Glutamatergic neuron (in vitro differentiated cells): ENCODE measurements at regions not wholly inside any gene's neighbourhood (a gene's known extent, or its start where the extent isn't known, plus 50 kb on each side); places are given as distances from the start of the nearest gene placed in this dataset.

ENCODE experiments used
- DNase-seq: peaks from one replicate; pipeline ENCODE4 v3.0.0; 2022
- H3K27ac Mint-ChIP-seq: one replicate; pipeline ENCODE4 v1.8.0; 2020; ENCODE audit warnings: mild to moderate bottlenecking, mixed read lengths, inconsistent platforms; ENCODE audit not compliant: unreplicated experiment
- H3K27me3 Mint-ChIP-seq: one replicate; pipeline ENCODE4 v1.8.0; 2020; ENCODE audit warnings: mild to moderate bottlenecking, moderate library complexity, mixed read lengths, inconsistent platforms; ENCODE audit not compliant: unreplicated experiment
- H3K36me3 Mint-ChIP-seq: one replicate; pipeline ENCODE4 v1.8.0; 2020; ENCODE audit warnings: mild to moderate bottlenecking, mixed read lengths, inconsistent platforms; ENCODE audit not compliant: unreplicated experiment
- H3K4me1 Mint-ChIP-seq: one replicate; pipeline ENCODE4 v1.8.0; 2020; ENCODE audit warnings: mild to moderate bottlenecking, low read depth, mixed read lengths, inconsistent platforms; ENCODE audit not compliant: unreplicated experiment
- H3K4me3 Mint-ChIP-seq: one replicate; pipeline ENCODE4 v1.8.0; 2020; ENCODE audit warnings: mild to moderate bottlenecking, mixed read lengths, inconsistent platforms; ENCODE audit not compliant: unreplicated experiment
- H3K9me3 Mint-ChIP-seq: one replicate; pipeline ENCODE4 v1.8.0; 2020; ENCODE audit warnings: mild to moderate bottlenecking, moderate library complexity, mixed read lengths, inconsistent platforms; ENCODE audit not compliant: unreplicated experiment
- TF ChIP-seq, protein P1 (sequence below): fragments of 200-600 bp; sonication (generic); IDR thresholded peaks from one replicate; pipeline ENCODE4 v1.5.0; 2021; ENCODE audit not compliant: partially characterized antibody, unreplicated experiment

DNA sequence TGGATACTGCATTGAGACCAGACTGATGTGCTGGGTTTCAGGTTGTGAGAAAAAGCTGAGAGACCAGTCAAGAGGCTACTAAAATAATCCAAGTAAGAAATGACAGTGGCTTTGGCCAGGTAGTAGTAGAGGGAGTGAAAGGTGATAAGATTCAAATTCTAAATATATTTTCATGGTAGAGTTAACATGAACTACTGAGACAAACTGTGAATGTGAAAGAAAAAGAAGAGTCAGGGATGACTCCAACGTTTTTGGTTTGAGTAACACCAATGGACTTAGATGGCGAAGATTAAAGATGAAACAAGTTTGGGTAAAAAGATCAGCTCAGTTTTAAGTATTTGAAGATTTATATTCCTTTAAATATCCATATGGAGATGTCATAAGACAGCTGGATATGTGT, 209.4 kb downstream of the ZEB2 start:
- Mint-ChIP-seq H3K4me1 (no peaks in the 10 kb centered on the region), H3K9me3 (no peaks in the 10 kb centered on the region), H3K36me3 (peaks cover 12% of the 10 kb centered on the region), H3K4me3 (no peak overlapping the region), H3K27me3 (no peaks in the 10 kb centered on the region), H3K27ac (no peak overlapping the region)
- DNase-seq = no peak
- TF ChIP-seq, protein P1, sequence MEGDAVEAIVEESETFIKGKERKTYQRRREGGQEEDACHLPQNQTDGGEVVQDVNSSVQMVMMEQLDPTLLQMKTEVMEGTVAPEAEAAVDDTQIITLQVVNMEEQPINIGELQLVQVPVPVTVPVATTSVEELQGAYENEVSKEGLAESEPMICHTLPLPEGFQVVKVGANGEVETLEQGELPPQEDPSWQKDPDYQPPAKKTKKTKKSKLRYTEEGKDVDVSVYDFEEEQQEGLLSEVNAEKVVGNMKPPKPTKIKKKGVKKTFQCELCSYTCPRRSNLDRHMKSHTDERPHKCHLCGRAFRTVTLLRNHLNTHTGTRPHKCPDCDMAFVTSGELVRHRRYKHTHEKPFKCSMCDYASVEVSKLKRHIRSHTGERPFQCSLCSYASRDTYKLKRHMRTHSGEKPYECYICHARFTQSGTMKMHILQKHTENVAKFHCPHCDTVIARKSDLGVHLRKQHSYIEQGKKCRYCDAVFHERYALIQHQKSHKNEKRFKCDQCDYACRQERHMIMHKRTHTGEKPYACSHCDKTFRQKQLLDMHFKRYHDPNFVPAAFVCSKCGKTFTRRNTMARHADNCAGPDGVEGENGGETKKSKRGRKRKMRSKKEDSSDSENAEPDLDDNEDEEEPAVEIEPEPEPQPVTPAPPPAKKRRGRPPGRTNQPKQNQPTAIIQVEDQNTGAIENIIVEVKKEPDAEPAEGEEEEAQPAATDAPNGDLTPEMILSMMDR = no peak

GRCh38 chr2:144307711-144308110, 212.2 kb downstream of the ZEB2 start:
- H3K27me3 Mint-ChIP-seq = no peaks in the 10 kb centered on the region
- no peak for DNase-seq
- H3K27ac Mint-ChIP-seq = no peak overlapping the region
- TF ChIP-seq, protein P1 = no peak
- H3K4me3 Mint-ChIP-seq = no peak overlapping the region
- peaks cover 6% of the 10 kb centered on the region for H3K36me3 Mint-ChIP-seq
- H3K4me1 Mint-ChIP-seq = no peaks in the 10 kb centered on the region
- no peaks in the 10 kb centered on the region for H3K9me3 Mint-ChIP-seq

DNA sequence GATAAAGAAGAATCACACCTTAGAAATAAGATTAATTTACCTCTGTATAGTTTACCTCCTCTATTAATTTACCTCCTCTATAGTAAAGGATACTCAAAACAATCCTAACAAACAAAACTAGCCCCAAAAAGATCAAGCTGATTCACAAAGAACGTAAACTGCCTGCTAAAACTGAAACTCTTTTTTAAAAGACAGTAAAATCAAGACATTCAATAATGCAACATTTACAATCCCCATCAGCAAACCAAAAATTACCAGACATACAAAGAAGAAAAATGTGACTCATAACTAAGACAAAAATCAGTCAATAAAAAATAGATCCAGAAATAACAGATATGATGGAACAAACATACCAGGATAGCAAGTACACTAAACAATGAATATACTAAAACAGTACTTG, 215.7 kb downstream of the ZEB2 start:
- Mint-ChIP-seq H3K27ac (no peak overlapping the region), H3K4me1 (no peaks in the 10 kb centered on the region), H3K27me3 (no peaks in the 10 kb centered on the region), H3K9me3 (no peaks in the 10 kb centered on the region), H3K4me3 (no peak overlapping the region), H3K36me3 (no peaks in the 10 kb centered on the region)
- TF ChIP-seq, protein P1 = no peak
- DNase-seq = no peak

DNA sequence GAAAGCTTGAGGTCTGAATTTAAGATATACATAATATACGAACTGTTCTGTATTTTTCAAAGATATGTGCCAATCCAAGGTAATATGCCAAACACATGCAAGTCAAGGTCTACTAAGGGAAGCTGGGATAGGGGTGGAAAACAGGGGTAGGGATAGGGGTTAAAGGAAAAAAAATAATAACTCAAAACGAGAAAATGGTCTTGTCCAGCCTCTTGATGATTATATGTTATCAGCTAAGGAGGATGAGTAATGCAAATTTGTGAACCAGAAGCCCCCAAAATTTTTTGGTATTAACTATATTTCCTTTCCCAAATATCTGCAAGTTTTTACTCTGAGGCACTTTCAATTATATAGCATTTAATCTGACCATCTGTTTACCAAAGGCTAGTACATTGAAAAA, 219.3 kb downstream of the ZEB2 start:
- Mint-ChIP-seq H3K27ac (no peak overlapping the region), H3K36me3 (no peaks in the 10 kb centered on the region), H3K4me3 (no peak overlapping the region), H3K4me1 (peaks cover 8% of the 10 kb centered on the region), H3K27me3 (peaks cover 1% of the 10 kb centered on the region), H3K9me3 (no peaks in the 10 kb centered on the region)
- no peak for DNase-seq
- TF ChIP-seq, protein P1 = no peak

DNA sequence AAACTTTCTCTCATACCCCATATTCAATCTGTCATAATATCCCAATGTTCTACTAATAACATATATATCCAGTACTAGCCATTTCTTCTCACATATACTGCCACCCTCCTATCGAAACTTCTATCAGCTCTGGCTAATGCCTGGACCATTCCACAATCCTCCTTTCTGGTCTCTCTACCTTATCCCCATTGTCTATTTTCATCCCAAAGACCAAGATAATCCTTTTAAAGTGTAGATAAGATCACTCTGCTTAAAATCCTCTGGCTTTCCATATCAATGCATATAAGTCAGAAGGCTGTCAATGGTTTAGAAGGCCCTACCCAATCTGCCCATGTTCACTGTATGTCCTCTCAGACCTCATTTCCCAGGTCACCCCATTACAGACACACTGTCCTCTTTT, 229.6 kb downstream of the ZEB2 start:
- TF ChIP-seq, protein P1 = no peak
- DNase-seq = no peak

More for the DNA sequence above, 229.6 kb downstream of the ZEB2 start:
- Mint-ChIP-seq H3K4me1 (peaks cover 3% of the 10 kb centered on the region), H3K9me3 (no peaks in the 10 kb centered on the region), H3K36me3 (no peaks in the 10 kb centered on the region), H3K27me3 (peaks cover 3% of the 10 kb centered on the region), H3K4me3 (no peak overlapping the region), H3K27ac (no peak overlapping the region)
